Testis (tissue), 2 donors: ENCODE measurements at regions not wholly inside any gene's neighbourhood (a gene's known extent, or its start where the extent isn't known, plus 50 kb on each side); places are given as distances from the start of the nearest gene placed in this dataset.

Source experiments
- POLR2A ChIP-seq: fragments of 450-650 bp; IDR thresholded peaks from one replicate; pipeline ENCODE4 v1.6.1; 2017; ENCODE audit warnings: antibody characterized with exemption, mild to moderate bottlenecking, moderate library complexity
- TF ChIP-seq, protein P1 (sequence below), 3 experiments: fragments of 450-650 bp in 2 of 3; fragments of 200-600 bp in 1 of 3; sonication (generic) in 1 of 3; IDR thresholded peaks; one replicate each; pipeline ENCODE4 v1.5.1; 2016 to 2019; ENCODE audit warnings: antibody characterized with exemption in 3 of 3, mild to moderate bottlenecking in 2 of 3, moderate library complexity in 1 of 3

- TF ChIP-seq, protein P1, sequence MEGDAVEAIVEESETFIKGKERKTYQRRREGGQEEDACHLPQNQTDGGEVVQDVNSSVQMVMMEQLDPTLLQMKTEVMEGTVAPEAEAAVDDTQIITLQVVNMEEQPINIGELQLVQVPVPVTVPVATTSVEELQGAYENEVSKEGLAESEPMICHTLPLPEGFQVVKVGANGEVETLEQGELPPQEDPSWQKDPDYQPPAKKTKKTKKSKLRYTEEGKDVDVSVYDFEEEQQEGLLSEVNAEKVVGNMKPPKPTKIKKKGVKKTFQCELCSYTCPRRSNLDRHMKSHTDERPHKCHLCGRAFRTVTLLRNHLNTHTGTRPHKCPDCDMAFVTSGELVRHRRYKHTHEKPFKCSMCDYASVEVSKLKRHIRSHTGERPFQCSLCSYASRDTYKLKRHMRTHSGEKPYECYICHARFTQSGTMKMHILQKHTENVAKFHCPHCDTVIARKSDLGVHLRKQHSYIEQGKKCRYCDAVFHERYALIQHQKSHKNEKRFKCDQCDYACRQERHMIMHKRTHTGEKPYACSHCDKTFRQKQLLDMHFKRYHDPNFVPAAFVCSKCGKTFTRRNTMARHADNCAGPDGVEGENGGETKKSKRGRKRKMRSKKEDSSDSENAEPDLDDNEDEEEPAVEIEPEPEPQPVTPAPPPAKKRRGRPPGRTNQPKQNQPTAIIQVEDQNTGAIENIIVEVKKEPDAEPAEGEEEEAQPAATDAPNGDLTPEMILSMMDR (IDR thresholded peaks at IDR 0.05), result no peak
- TF ChIP-seq POLR2A, result no peak
These were observed 97.0 kb upstream of the CD82 start for GRCh38 chr11:44468345-44468988.
